ENCODE measurements at regions not wholly inside any gene's neighbourhood (a gene's known extent, or its start where the extent isn't known, plus 50 kb on each side); places are given as distances from the start of the nearest gene placed in this dataset.
A peak's percentile ranks its signal among the peaks of the same experiment; 100 is the strongest.

DNA sequence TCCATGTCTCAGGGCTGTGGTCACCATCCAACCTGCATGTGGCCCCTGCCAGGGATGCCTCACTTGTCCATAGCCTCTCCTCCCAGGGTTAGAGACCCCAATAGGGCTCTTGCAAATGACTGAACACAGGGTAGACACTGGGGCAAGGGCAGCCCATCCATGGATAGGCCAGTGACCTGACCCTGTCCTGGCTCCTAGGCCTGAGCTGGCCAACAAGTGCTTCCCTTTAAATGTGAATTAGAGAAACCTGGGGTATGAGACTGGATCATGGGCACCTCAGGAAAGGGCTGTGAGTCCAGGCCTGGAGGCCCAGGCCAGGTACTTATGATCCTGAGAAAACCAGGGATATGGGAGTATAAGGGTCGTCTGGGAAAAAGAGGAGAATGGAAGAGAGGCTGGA, 64.5 kb downstream of the COPS8 start:
- Mint-ChIP-seq H3K27me3 (peaks cover 17% of the 10 kb centered on the region), H3K27ac (ENCODE audit: low read depth) (no peak overlapping the region), H3K9me3 (peaks cover 6% of the 10 kb centered on the region), H3K36me3 (ENCODE audit: insufficient read depth) (no peaks in the 10 kb centered on the region), H3K4me3 (no peak overlapping the region), H3K4me1 (no peaks in the 10 kb centered on the region)
- ATAC-seq (replicated peaks; ENCODE audit: extremely low read depth, poor library complexity, severe bottlenecking) (no peak), DNase-seq (ENCODE audit: low spot score in 2 of 2) (no peak)

DNA sequence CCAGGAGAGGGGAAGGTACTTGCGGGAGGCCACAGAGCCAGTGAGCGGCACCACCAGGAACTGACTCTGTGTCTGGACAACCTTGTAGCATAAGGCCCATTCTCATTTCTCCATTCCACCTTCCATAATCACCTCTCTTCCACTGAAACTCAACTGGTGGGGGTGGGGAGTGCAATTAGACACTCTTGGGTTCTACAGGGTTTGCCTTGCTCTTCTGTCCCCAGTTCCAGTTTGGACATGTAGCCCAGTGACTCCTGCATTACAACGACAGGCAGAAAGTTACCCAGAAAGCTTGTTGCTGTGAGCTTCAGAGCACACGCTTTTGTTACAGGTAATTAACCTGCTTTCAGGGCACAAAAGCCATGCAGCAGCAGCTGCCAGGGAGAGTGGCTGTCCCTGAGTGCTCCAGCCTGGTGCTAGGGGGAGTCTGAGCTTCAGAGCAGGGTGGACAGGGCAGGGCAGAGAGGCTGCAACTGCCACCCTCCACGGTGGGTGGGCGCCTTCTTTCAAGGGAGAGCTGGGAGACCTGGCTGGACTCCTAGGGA, 65.2 kb downstream of the COPS8 start:
- H3K4me3 Mint-ChIP-seq: no peak overlapping the region
- DNase-seq (ENCODE audit: low spot score in 2 of 2) (no peak), ATAC-seq (replicated peaks; ENCODE audit: extremely low read depth, poor library complexity, severe bottlenecking) (no peak)
- no peaks in the 10 kb centered on the region for H3K4me1 Mint-ChIP-seq
- H3K9me3 Mint-ChIP-seq: peaks cover 6% of the 10 kb centered on the region
- H3K27ac Mint-ChIP-seq (ENCODE audit: low read depth): no peak overlapping the region
- peaks cover 24% of the 10 kb centered on the region for H3K27me3 Mint-ChIP-seq
- H3K36me3 Mint-ChIP-seq (ENCODE audit: insufficient read depth): no peaks in the 10 kb centered on the region

DNA sequence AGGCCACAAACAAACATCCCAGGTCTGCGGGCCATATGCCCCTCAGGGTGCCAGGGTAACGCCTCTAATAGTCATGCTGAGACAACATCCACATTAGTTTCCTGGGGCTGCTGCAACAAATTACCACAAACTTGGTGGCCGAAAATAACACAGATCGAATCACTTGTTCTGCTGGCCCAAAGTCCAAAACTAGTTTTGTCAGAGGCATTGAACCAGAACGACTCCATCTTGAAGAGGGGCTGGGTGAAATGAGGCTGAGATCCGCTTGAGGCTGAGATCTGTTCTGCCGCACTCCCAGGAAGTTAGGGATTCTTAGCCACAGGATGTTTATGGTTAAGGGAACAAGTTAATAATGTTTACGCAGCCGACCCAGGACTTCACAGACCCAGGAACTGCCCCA, 66.7 kb downstream of the COPS8 start:
- H3K36me3 Mint-ChIP-seq (ENCODE audit: insufficient read depth): no peaks in the 10 kb centered on the region
- H3K9me3 Mint-ChIP-seq: peaks cover 6% of the 10 kb centered on the region
- no peak for ATAC-seq (replicated peaks; ENCODE audit: extremely low read depth, poor library complexity, severe bottlenecking)
- no peak overlapping the region for H3K4me3 Mint-ChIP-seq
- no peak for DNase-seq (ENCODE audit: low spot score in 2 of 2)
- no peaks in the 10 kb centered on the region for H3K4me1 Mint-ChIP-seq
- no peak overlapping the region for H3K27ac Mint-ChIP-seq (ENCODE audit: low read depth)
- H3K27me3 Mint-ChIP-seq: peaks cover 24% of the 10 kb centered on the region

DNA sequence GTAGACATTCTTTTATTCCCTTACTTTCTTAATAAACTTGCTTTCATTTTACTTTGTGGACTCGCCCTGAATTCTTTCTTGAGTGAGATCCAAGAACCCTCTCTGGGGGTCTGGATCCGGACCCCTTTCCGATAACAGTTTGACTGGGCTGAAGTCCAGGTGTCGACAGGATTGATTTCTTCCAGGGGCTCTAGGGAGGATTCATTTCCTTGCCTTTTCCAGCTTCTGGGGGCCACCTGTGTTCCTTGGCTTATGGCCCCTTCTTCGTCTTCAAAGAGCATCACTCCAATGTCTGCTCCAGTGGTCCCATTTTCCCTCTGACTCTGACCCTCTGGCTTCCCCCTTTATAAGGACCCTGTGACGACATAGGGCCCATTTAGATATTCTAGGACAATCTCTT, 67.5 kb downstream of the COPS8 start:
- DNase-seq (ENCODE audit: low spot score in 2 of 2) (no peak), ATAC-seq (replicated peaks; ENCODE audit: extremely low read depth, poor library complexity, severe bottlenecking) (no peak)
- H3K27me3 Mint-ChIP-seq: peaks cover 24% of the 10 kb centered on the region
- no peak overlapping the region for H3K4me3 Mint-ChIP-seq
- H3K27ac Mint-ChIP-seq (ENCODE audit: low read depth): no peak overlapping the region
- peaks cover 2% of the 10 kb centered on the region for H3K9me3 Mint-ChIP-seq
- no peaks in the 10 kb centered on the region for H3K36me3 Mint-ChIP-seq (ENCODE audit: insufficient read depth)
- H3K4me1 Mint-ChIP-seq: no peaks in the 10 kb centered on the region

DNA sequence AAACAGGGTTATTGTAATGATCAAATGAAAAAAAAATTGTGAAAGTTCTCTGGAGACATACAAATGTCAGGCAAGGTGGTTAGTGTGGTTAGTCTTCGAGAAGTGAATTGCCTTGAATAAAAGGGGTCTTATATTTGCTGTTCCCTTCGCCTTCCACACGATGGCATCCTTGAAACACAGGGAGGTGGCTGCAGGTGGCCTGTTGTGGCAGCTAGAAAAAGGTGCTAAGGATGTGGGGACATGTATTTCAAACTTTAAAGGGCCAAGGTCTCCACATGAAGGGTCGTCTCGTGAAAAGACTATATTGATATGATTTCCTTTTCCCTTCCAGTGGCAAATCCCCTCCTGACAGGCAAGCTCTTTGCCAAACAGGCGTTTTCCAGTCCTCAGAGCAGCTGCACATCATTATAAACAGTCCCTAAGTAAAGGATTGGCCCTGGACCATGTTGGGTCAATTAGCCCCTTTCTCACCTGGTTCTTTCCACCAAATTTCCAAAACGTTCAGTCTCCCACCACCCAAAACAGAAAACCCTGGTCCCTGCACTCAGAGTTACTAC, 68.5 kb downstream of the COPS8 start:
- no peak overlapping the region for H3K4me3 Mint-ChIP-seq
- no peaks in the 10 kb centered on the region for H3K4me1 Mint-ChIP-seq
- H3K27me3 Mint-ChIP-seq: peaks cover 24% of the 10 kb centered on the region
- H3K9me3 Mint-ChIP-seq: no peaks in the 10 kb centered on the region
- peak; percentile 23 to 24 for DNase-seq (ENCODE audit: low spot score in 2 of 2)
- no peaks in the 10 kb centered on the region for H3K36me3 Mint-ChIP-seq (ENCODE audit: insufficient read depth)
- H3K27ac Mint-ChIP-seq (ENCODE audit: low read depth): no peak overlapping the region
- ATAC-seq (replicated peaks; ENCODE audit: extremely low read depth, poor library complexity, severe bottlenecking): no peak

DNA sequence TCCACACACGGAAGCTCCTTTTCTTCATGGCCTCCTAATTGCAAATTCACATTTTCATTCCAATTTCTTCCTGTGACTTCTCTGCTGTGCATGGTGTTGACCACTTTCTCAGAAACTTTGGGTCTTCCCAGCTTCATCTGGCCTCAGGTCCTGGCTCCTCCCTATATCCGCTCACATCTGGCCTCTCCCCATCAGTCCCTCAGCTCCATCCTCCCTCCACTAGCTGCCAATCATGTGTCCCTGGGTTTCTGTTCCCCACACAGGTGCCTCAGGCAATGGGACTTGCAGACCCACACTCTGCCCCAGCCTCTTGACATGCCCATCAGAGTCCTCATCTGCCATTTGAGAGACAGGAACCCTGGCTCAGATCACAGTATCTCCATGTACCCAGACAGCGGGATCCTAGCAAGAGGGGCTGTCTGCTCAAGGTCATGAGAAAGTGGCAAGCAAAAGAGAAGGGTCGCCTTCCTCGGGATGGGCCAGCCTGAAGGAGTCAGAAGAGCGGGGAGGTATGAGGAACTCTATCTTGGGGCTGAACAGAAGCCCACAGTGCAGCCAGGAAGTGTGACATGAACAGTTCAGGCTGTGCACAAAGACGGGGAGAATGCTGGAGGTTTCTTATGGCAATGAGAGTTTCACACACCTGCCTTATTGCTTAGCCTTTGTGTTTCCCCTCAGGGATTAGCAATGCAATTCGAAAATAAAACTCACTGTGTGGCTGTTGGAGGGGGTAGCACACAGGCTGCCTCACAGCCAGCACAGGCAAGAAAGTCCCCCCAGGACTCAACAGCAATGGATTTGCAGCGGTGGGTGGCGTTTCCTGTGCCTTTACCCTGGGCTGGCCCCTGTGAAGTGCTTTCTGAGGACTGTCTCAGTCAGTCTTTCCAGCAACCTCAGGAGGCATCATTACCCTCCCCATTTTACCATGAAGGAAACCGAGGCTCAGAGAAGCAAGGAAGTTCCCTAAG, 69.5 kb downstream of the COPS8 start:
- Mint-ChIP-seq H3K4me3 (no peak overlapping the region), H3K27ac (ENCODE audit: low read depth) (no peak overlapping the region), H3K4me1 (no peaks in the 10 kb centered on the region), H3K9me3 (no peaks in the 10 kb centered on the region), H3K27me3 (peaks cover 24% of the 10 kb centered on the region), H3K36me3 (ENCODE audit: insufficient read depth) (no peaks in the 10 kb centered on the region)
- ATAC-seq (replicated peaks; ENCODE audit: extremely low read depth, poor library complexity, severe bottlenecking) (no peak), DNase-seq (ENCODE audit: low spot score in 2 of 2) (no peak)

DNA sequence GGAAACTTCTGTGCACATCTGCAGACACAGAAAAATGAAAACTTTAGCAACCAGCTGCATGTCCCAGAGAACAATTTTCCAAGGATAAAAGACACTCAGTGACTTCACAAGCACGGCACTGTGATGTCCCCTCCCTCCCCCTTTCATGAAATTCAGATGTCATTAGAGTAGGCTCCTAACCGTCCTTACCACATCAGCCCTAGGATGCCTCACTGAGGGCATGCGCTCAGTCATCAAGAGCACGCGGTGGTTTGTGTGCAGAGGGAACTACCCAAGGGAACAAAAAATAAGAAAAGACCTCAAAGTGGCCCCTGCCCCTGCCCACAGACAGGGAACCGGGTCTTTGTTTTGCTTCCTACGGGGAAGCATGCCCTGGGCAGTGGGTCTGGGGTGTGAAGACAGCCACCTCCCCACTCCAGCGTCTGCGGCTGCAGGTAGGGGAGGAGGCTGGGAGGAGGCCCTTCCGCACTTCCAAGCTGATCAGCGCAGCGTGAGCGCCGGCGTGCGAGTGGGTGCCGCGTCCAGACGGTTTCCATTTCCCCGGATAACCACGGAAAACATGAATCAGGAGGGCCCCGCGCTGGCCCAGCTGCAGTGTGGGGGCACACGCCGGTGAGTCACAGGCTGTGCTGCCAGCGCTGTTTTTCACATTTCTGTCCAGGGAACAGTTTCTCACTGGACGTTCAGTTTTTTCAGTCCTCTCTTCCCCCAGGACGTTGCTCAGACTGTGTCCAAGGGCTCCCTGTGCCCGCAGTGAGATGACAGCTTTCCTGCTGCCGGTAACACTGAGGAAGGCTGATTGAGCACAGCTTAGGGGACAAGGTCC, 70.6 kb downstream of the COPS8 start:
- Mint-ChIP-seq H3K4me3 (no peak overlapping the region), H3K27me3 (peaks cover 21% of the 10 kb centered on the region), H3K36me3 (ENCODE audit: insufficient read depth) (no peaks in the 10 kb centered on the region), H3K27ac (ENCODE audit: low read depth) (no peak overlapping the region), H3K4me1 (no peaks in the 10 kb centered on the region), H3K9me3 (no peaks in the 10 kb centered on the region)
- ATAC-seq (replicated peaks; ENCODE audit: extremely low read depth, poor library complexity, severe bottlenecking) (no peak), DNase-seq (ENCODE audit: low spot score in 2 of 2) (no peak)

DNA sequence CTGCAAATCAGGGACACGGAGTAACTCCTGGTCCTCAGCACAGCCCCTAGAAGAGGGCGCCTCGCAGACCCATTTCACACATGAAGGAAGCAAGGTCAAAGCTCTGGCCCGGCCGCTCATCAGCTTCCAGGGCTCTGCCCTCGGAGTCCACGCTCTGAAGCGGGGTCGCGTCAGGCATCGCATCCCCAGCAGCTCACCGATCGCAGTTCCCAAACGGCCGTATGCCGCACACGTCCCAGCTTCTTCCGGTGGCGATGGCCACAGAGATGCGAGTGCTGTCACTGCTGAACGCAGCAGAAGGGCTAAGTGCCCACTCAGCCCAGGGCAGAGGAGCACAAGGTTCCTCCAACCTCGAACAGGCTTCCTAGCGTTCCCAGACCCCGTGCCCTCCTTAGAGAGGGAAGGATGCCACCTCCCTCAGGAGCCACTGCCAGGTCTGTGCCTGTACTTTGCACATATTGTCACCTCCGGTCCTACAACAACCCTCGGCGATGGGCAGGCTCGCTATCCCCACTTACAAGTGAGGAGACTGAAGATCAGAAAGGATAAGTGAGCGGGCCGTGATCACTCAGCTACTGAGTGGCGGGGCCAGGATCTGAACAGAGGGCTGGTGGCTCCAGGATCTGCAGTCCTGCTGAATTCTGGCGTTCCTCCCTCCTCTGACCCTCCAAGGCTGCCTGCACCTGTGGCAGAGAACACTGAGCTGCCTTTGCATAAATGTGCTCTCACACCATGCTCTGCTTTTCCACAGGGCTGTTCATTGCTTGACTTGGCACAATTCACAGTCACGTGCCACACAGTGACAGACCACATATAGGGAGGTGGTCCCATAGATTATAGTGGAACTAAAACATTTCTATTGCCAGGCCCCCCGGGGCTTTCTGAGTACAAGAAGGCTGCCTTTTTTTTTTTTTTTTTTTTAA, 71.4 kb downstream of the COPS8 start:
- DNase-seq (ENCODE audit: low spot score in 2 of 2) (no peak), ATAC-seq (replicated peaks; ENCODE audit: extremely low read depth, poor library complexity, severe bottlenecking) (no peak)
- Mint-ChIP-seq H3K4me3 (no peak overlapping the region), H3K9me3 (no peaks in the 10 kb centered on the region), H3K27me3 (peaks cover 13% of the 10 kb centered on the region), H3K4me1 (no peaks in the 10 kb centered on the region), H3K27ac (ENCODE audit: low read depth) (no peak overlapping the region), H3K36me3 (ENCODE audit: insufficient read depth) (no peaks in the 10 kb centered on the region)

DNA sequence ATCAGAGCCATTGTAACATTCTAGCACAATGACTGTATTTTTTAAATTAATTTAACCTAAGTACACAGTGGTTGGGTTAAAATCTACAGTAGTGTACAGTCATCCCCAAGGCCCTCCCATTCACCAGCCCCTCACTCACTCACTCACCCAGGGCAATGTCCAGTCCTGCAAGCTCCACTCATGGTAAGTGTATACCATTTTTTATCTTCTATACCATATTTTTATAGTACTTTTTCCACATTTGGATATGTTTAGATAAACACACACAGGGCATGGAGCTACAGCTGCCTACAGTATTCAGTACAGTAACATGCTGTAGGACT, 72.1 kb downstream of the COPS8 start:
- DNase-seq (ENCODE audit: low spot score in 2 of 2) (no peak), ATAC-seq (replicated peaks; ENCODE audit: extremely low read depth, poor library complexity, severe bottlenecking) (no peak)
- H3K9me3 Mint-ChIP-seq: no peaks in the 10 kb centered on the region
- no peaks in the 10 kb centered on the region for H3K36me3 Mint-ChIP-seq (ENCODE audit: insufficient read depth)
- H3K4me3 Mint-ChIP-seq: no peak overlapping the region
- no peaks in the 10 kb centered on the region for H3K4me1 Mint-ChIP-seq
- H3K27me3 Mint-ChIP-seq: peaks cover 13% of the 10 kb centered on the region
- H3K27ac Mint-ChIP-seq (ENCODE audit: low read depth): no peak overlapping the region

DNA sequence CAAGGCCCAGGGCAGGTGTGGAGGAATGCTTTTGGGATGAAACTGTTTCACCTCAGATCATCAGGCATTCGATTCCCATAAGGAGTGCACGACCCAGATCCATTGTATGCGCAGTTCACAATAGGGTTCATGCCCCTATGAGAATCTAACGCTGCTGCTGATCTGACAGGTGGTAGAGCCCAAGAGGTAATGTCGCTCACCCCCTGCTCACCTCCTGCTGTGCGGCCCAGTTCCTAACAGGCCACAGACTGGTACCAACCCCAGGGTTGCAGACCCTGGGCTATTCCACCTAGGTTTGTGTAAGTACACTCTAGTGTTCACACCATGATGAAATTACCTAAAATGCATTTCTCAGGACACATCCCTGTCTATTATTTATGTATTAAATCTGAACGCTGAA, 72.5 kb downstream of the COPS8 start:
- Mint-ChIP-seq H3K27me3 (peaks cover 14% of the 10 kb centered on the region), H3K36me3 (ENCODE audit: insufficient read depth) (no peaks in the 10 kb centered on the region), H3K4me1 (no peaks in the 10 kb centered on the region), H3K4me3 (no peak overlapping the region), H3K9me3 (no peaks in the 10 kb centered on the region), H3K27ac (ENCODE audit: low read depth) (no peak overlapping the region)
- no peak for DNase-seq (ENCODE audit: low spot score in 2 of 2)
- ATAC-seq (replicated peaks; ENCODE audit: extremely low read depth, poor library complexity, severe bottlenecking): no peak

DNA sequence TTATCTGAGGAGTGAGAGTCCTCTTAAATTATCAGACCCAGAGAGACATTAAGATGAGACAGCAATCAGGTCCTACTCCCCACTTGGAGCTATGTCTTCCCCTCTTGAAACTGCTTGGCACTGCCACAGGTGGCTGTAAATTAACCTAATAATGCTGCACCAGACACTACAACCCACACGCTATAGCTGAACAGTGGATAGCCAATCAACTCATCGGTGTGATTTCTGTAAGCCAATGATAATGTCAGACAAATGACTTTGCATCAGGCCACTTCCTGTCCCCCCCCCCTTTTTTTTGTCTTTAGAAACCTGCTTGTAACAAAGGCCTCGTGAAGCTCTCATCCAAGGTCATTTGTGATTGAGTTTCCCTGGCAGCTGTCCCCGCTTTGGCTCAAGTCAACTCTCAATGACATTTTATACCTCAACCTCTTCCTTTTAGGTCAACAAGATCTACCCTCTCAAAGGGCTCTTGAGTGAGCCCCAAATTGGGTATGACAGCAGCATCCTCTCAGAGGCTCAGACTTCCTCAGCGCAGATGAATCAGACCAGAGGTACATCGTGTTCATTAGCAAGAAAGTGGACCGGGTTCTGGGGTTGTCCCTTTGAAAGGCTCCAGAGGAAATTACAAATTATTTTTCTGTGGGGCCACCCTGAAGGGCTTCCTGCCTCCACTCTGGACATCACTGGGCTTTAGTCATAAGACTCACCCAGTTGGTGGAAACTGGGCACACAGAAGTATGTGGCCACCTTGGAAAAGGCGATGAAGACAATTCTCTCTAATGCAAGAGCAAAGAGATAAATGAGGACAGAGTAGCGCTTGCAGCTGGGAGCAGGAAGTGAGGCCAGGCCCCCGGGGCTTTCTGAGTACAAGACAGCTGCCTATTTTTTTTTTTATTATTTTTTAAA, 73.6 kb downstream of the COPS8 start:
- no peaks in the 10 kb centered on the region for H3K9me3 Mint-ChIP-seq
- no peak for ATAC-seq (replicated peaks; ENCODE audit: extremely low read depth, poor library complexity, severe bottlenecking)
- no peak overlapping the region for H3K27ac Mint-ChIP-seq (ENCODE audit: low read depth)
- no peaks in the 10 kb centered on the region for H3K4me1 Mint-ChIP-seq
- no peaks in the 10 kb centered on the region for H3K36me3 Mint-ChIP-seq (ENCODE audit: insufficient read depth)
- H3K4me3 Mint-ChIP-seq: no peak overlapping the region
- peaks cover 23% of the 10 kb centered on the region for H3K27me3 Mint-ChIP-seq
- DNase-seq (ENCODE audit: low spot score in 2 of 2): no peak

Data from central memory CD8-positive, alpha-beta T cell (primary cell).